DMS114 treated with DMSO at 0.1 percent for 48 hours (cell line): ENCODE measurements at regions not wholly inside any gene's neighbourhood (a gene's known extent, or its start where the extent isn't known, plus 50 kb on each side); places are given as distances from the start of the nearest gene placed in this dataset.

Experiments
- DNase-seq: peaks from one replicate; lab custom pipeline; 2025; ENCODE audit not compliant: unreplicated experiment; lab: John Stamatoyannopoulos, UW

GRCh38 chr4:137688651-137689050 lies 156.4 kb upstream of the PCDH18 start:
- DNase-seq = no peak

- DNase-seq = no peak
These were observed 153.1 kb upstream of the PCDH18 start for GRCh38 chr4:137685357-137685756.

- DNase-seq = no peak
These were observed 148.8 kb upstream of the PCDH18 start for GRCh38 chr4:137681081-137681480.

- no peak for DNase-seq
These were observed 146.5 kb upstream of the PCDH18 start for GRCh38 chr4:137678796-137679195.

- DNase-seq = no peak
These were observed 145.6 kb upstream of the PCDH18 start for GRCh38 chr4:137677863-137678262.

- no peak for DNase-seq
These were observed 144.2 kb upstream of the PCDH18 start for GRCh38 chr4:137676357-137676998.

- DNase-seq = no peak
These were observed 141.8 kb upstream of the PCDH18 start for GRCh38 chr4:137674066-137674465.

- no peak for DNase-seq
These were observed 136.7 kb upstream of the PCDH18 start for GRCh38 chr4:137668885-137669545.

GRCh38 chr4:137664416-137664815 lies 132.1 kb upstream of the PCDH18 start:
- DNase-seq = no peak

GRCh38 chr4:137664046-137664387 lies 131.7 kb upstream of the PCDH18 start:
- DNase-seq = no peak

GRCh38 chr4:137663251-137664045 lies 131.2 kb upstream of the PCDH18 start:
- DNase-seq = no peak

- no peak for DNase-seq
These were observed 129.4 kb upstream of the PCDH18 start for GRCh38 chr4:137661693-137662092.

GRCh38 chr4:137660211-137660610 lies 127.9 kb upstream of the PCDH18 start:
- DNase-seq = no peak

- DNase-seq = no peak
These were observed 127.1 kb upstream of the PCDH18 start for GRCh38 chr4:137659431-137659830.

GRCh38 chr4:137656661-137657060 lies 124.4 kb upstream of the PCDH18 start:
- DNase-seq = no peak

- DNase-seq = no peak
These were observed 123.0 kb upstream of the PCDH18 start for GRCh38 chr4:137655302-137655701.

GRCh38 chr4:137651128-137651527 lies 118.8 kb upstream of the PCDH18 start:
- DNase-seq = no peak

GRCh38 chr4:137649711-137650450 lies 117.6 kb upstream of the PCDH18 start:
- no peak for DNase-seq

GRCh38 chr4:137648531-137648930 lies 116.2 kb upstream of the PCDH18 start:
- DNase-seq = no peak

GRCh38 chr4:137647375-137647774 lies 115.1 kb upstream of the PCDH18 start:
- DNase-seq = no peak

GRCh38 chr4:137644201-137644600 lies 111.9 kb upstream of the PCDH18 start:
- DNase-seq = no peak

- no peak for DNase-seq
These were observed 109.2 kb upstream of the PCDH18 start for GRCh38 chr4:137641544-137641943.
